AG09319 (cell line): ENCODE measurements at regions not wholly inside any gene's neighbourhood (a gene's known extent, or its start where the extent isn't known, plus 50 kb on each side); places are given as distances from the start of the nearest gene placed in this dataset.

ENCODE experiments used
- DNase-seq: peaks from one replicate; pipeline ENCODE4 v3.0.0-alpha.2; 2010; ENCODE audit warnings: low read depth; ENCODE audit errors: extremely low read depth
- TF ChIP-seq, protein P1 (sequence below): IDR thresholded peaks from 2 replicates; pipeline ENCODE4 v1.5.1; 2011; ENCODE audit warnings: low read depth, mild to moderate bottlenecking, inconsistent platforms, low read length, moderate library complexity

DNA sequence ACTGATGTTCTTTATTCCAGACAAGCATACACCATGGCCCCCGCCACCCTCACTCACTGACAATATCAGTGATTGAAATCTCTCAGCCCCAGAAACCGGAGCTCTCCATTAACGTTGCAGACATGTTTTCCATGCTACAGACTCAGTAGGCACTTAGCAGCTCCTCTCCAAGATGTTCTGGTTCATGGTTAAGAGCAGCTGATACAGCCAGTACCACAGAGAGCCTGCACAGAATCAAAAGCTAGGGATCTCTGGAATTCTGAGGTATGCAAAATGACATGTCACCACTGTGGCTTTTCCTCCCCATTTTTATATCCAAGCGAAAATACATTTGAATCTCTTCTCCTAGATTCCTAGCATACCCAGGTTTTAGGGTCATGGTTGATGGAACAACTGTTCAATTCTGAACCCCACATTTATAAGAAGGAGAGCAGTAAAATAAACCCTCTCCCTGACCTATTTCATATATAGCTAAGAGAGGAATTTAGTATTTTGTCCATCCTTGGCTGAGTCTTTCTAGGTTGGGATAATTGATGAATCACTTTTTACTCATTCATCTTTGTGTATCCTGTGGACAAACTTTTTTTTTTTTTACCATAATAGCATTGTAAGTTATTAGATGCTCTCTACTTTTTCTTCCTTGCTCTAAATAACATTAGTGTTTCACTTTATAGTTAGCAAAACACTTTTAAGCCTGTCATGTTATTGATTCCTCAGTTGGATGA lies 488.4 kb upstream of the PIK3C3 start:
- no peak for DNase-seq
- TF ChIP-seq, protein P1, sequence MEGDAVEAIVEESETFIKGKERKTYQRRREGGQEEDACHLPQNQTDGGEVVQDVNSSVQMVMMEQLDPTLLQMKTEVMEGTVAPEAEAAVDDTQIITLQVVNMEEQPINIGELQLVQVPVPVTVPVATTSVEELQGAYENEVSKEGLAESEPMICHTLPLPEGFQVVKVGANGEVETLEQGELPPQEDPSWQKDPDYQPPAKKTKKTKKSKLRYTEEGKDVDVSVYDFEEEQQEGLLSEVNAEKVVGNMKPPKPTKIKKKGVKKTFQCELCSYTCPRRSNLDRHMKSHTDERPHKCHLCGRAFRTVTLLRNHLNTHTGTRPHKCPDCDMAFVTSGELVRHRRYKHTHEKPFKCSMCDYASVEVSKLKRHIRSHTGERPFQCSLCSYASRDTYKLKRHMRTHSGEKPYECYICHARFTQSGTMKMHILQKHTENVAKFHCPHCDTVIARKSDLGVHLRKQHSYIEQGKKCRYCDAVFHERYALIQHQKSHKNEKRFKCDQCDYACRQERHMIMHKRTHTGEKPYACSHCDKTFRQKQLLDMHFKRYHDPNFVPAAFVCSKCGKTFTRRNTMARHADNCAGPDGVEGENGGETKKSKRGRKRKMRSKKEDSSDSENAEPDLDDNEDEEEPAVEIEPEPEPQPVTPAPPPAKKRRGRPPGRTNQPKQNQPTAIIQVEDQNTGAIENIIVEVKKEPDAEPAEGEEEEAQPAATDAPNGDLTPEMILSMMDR: no peak

DNA sequence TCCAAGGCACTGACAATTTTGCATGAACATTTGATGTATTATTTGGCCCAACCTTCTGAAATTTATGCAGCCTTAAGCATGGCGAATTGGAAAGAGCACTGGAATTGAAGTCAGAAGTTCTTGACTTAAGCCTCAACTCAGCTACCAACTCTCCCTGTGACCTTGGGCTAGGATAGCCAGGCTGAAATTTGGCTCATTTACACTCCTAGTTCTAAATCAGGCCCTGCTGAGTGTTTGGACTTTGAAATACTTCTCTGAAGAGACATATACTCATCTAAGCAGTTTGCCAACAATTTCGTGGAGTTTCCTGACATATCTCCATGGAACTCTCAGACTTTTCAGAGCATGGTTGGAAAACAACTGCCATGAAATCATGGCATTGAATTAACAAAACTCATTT lies 489.6 kb upstream of the PIK3C3 start:
- TF ChIP-seq, protein P1: no peak

DNA sequence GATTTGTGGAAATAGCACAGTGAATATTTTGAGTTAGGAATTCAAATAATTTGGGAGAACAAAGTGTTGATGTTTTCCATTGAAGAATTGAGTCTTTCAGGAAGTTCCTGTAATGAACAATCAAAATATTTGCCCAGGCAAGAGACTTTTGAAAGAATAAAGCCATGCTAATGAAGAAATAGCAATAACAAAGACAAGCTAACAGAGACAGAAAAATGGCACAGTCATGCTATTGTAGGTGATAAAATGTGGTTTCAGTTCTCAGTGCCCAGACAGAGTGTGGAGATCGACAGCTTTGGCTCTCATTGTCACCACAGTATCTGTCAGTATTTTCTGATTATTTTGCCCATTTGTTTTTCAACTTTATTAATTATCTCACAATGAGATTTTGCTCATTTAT lies 490.8 kb upstream of the PIK3C3 start:
- TF ChIP-seq, protein P1: no peak
- DNase-seq: no peak

More for the DNA sequence above, 489.6 kb upstream of the PIK3C3 start:
- DNase-seq: no peak

DNA sequence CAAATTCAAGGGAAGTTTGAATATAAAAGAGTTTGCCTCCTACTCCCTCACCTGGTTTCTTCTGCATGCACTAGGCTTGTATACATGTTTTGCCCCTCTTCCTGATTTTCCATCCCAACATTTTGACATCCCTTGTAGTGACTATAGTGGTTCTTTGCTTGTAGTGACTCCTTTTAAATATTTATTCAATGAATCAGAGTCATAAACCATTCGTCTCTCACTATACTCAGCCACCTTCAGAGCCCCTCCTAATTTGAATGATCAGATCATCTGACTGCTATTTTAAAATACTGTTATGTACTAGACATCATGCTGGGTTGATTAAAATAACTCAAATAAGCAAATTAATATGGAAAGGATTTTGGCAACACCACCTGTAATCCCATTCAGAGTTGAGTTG lies 492.1 kb upstream of the PIK3C3 start:
- DNase-seq: no peak
- TF ChIP-seq, protein P1: no peak

DNA sequence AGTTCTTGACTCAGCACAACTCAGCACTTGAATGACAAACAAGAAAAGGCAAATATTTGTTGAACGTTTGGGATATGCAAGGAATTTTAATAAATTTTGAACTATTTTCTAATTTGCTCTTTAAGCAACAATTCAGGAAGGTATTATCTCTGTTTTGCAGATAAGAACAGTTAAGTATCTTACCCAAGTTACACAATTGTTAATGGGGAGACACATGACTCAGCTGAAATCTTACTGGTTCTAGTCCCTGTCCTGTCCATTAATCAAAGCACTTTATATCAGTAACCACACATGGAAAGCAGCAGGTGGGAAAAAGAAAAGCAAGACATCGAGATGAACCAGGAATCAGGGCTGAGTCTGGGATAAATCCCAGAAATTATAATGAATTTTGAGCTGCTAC lies 493.9 kb upstream of the PIK3C3 start:
- TF ChIP-seq, protein P1: no peak

DNA sequence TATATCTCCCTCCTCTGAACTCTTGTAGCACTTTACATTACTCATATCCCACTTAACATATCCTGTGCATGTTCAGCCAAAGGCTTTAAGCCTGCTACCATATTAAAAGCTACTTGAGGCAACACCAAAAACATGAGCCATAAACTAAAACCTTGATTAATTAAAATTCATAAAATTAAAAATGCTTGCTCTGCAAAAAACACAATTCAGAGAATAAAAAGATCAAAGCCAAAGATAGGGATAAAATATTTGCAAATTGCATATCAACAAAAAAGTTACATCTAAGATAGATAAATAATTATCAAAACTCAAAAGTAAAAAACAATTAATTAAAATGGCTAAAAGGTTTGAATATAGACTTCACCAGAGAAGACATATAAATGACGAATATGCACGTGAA lies 495.4 kb upstream of the PIK3C3 start:
- TF ChIP-seq, protein P1: no peak
- no peak for DNase-seq

More for the DNA sequence above, 493.9 kb upstream of the PIK3C3 start:
- no peak for DNase-seq

DNA sequence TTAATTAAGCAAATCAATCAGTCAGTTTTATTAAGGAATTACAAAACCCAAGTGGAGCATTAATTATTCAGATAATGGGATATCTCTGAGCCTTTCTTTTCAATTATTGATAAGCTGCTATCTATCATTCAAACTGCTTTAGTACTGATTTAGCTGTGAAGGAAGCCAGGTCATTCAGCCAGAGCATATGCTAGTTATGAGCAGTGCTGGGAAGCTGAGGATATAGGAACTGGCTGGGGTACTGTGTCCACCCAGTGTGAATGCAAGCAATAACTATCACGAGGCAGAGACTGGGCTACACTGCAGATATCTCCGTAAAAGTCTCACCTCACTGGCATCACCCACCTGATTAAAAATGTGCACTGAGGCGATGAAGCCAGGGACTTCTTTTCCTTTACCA lies 496.7 kb upstream of the PIK3C3 start:
- DNase-seq: no peak
- TF ChIP-seq, protein P1: no peak
